Activated T-cell treated with anti-CD3 and anti-CD28 coated beads for 24 hours (primary cell): ENCODE measurements at regions not wholly inside any gene's neighbourhood (a gene's known extent, or its start where the extent isn't known, plus 50 kb on each side); places are given as distances from the start of the nearest gene placed in this dataset.
"Not testable (repeated sequence)": the region's sequence is repeated elsewhere in the genome, so short reads cannot be mapped to it uniquely, and the experiment has no call there.

ENCODE experiments used
- DNase-seq: peaks from one replicate; pipeline ENCODE4 v3.0.0-alpha.2; 2020; ENCODE audit warnings: low read depth

DNA sequence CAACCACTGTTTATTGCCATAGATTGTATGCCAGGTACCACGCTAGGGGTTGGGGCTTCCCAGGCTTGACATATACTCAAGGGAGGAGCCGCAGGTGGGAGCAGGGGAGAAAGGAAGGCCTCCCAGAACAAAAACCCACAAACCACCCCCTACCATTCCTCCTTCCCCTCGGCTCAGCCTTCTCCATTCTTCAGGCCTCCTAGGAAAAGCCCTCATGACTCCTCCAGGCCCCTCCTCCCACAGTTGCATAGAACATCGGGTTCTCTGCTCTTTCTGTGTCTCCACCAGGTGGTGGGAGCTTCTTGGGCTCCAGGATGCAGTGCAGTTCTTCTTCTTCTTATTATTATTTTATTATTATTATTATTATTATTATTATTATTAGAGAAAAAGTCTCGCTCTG lies 80.3 kb downstream of the ZFP36L2 start:
- no peak for DNase-seq

DNA sequence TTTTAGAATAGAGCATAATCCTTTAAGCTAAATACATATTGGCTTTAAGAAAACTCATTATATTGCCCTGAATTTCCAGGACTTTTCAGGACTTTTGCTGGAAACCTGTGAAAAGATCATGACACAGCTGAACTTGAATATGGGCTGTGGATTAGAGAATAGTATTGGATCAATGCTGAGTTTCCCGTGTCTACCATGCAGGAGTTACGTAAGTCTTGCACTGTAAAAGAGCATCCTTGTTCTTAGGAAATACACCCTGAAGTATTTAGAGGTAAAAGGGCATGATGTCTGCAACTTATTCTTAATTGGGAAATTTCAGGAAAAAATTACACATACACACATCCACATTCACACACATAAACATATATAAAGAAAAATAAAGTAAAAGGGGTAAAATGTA lies 82.1 kb downstream of the ZFP36L2 start:
- no peak for DNase-seq

DNA sequence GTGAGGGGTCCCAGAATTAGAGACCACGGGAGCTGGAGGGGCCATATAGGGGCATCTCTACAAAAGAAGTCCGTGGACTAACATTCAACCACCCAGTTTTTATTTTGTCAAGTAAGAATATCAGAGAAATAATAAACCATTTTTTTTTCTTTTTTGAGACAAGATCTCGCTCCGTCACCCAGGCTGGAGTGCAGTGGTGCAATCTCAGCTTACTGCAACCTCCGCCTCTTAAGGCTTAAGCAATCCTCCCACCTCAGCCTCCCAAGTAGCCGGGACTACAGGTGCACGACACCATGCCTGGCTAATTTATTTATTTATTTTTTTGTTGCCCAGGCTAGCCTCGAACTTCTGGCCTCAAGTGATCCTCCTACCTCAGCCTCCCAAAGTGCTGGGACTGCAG lies 82.7 kb downstream of the ZFP36L2 start:
- no peak for DNase-seq

DNA sequence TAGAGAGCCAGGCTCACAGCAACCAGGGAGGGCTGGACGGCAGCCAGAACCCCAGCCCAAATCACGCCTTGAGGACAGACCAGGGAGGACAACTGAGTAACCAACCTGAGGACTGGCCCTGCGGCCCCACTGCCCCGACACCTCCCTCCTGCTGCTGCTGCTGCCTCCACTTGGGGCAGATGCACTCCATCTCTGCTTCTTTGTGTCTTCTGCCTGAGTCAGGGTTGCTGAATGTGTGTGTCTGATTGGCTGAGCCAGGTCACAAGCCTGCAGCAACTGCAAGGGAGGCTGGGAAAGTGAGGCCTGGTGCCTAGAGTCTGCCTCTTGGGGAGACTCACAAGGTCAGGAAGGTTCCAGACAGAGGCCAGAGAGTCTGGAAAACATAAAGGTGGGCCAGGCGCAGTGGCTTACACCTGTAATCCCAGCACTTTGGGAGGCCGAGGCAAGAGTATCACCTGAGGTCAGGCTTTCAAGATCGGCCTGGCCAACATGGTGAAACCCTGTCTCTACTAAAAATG lies 83.4 kb downstream of the ZFP36L2 start:
- no peak for DNase-seq

DNA sequence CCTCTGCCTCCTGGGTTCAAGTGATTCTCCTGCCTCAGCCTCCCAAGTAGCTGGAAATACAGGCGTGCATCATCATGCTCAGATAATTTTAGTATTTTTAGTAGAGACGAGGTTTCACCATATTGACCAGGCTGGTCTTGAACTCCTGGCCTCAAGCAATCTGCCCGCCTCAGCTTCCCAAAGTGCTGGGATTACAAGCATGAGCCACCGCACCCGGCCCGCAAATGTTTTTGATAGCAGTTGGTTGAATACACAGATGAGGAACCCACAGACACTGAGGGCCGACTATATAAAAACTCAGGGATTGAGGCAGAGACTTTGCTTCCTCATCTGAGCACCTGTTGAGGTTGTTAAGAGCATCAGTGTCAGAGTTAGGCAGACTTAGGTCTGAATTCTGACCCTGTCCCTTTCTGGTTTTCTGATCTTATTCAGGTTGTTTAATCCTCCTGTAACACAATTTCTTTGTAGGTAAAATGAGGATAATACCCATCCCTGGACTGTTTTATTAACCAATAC lies 84.7 kb downstream of the ZFP36L2 start:
- not testable (repeated sequence) for DNase-seq

DNA sequence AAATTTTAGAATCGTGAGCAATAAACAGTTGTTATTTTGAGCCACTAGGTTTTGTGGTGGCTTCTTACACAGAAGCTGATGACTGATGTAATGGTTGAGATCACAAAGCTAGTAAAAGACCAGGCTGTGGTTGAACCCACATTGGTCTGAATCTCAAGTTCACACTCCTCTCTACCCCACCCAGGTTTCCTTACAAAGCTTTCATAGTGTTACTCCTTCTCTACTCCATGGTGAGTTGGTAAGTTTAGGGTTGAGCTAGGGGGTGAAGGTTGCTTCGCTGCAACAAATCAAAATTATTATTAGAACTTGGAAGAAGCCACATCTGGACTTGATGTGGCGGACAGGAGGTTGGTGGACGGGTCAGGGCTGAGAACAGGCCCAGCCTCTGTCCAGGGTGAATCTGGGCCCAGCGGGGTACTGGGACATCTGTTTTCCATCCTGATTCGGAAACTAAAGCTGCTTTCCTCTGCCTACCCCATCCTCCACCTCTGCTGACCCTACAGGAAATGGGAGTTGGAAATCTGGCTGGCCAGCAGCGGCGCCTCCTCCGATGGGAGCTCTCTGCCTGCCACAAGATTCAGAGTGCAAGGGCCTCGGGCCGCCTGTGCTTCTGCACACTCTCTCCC lies 86.3 kb downstream of the ZFP36L2 start:
- DNase-seq: no peak

DNA sequence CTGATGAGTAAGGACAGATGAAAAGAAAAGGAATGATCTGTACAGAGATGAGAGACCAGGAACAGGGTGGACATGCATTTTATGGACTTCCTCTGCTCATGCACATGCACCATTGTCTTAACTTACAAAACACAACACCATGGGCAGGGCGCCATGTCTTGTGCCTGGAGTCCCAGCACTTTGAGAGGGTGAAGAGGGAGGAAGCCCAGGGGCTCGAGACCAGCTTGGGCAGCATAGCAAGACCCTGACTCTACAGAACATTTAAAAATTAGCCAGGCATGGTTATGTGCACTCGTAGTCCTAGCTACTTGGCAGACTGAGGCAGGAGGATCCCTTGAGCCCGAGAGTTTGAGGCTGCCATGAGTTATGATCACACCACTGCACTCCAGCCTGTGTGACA lies 86.9 kb downstream of the ZFP36L2 start:
- no peak for DNase-seq

DNA sequence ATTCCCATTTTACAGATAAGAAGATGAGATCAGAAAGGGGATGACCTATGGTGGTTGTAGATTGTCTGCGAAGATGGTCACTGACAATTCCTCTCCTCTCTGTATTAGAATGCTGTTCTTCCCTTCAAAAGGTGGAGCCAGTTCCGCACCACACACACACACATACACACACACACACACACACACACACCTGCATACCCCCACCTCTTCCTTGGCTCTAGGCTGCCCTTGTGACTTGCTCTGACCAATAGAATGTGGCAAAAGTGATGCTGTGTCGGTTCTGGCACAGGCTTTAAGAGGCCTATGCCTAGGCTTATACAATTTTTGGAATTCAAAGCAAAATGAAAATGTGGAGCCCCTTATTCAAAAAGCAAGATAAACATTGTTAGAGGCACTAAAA lies 88.0 kb downstream of the ZFP36L2 start:
- no peak for DNase-seq

DNA sequence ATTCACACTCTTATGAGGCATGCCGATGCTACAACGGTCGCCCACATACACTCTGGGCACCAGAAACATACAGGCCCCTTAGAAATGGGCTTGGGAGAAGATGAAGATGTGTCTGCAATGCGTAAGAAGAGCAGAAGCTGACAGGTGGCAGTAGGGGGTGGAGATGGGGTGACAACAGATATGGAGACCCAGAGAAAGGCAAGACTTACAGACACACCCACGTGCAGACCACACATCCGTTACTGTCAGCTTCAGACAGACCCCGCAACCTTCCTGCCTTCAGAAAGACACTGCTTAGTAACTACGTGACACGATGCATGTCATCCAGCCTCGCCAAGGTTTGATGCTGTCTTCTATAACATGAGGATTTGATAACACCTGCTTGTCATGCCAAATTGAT lies 89.5 kb downstream of the ZFP36L2 start:
- peak; percentile 64 for DNase-seq

DNA sequence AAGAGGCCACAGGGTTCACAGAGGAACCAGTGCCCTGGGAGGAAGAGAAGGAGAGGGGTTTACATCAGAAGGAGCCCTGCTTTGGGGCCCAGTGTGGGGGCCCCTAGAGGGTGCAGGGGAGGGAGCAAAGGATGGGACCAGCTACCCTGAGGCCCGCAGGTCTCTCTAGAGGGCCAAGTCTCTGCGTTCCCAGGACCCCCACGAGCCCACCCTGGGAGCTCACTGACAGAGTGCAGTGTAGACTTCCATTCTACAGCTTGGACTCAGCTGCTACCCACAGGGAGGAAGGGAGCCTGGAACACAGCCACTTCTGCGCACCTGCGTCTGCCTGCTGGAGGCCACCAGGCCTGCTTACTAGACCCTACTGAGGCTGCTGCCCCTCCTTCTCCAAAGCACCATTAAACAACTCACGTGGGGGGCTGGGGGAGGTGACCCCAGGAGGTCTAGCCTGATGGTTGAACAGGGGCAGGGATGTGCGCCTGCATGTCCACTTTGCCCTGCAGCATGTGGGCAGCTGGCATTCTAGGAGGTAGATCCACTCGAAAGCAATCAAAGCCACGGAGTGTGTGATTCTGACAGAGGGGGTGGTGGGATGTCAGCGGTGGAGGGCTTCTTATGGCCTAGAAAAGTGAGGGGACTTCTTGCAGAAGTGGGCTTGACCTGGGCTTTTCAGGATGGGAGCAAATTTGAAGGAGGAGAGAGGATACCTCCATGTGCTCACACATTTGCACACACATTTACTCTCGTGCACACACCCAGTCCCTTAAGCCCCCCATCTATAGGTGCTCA lies 90.2 kb downstream of the ZFP36L2 start:
- DNase-seq: no peak

DNA sequence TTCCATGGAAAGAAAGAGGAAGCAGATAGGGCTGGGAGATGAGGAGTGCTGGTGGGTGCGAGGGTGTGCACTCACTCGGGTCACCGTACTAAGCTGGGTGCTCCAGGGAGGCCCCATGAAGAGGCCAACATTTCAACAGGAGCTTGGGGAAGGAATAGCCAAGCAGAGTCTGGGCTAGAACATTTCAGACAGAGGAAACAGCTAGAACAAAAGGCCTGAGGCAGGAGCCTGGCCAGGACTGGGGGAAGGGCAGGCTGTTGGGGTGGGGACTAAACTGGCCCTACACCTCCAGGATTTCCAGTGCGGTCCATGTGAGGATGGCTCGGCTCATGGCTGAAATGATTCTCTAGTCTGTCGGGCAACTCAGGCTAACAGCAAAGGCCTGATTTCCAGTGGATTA lies 90.8 kb downstream of the ZFP36L2 start:
- DNase-seq: no peak

DNA sequence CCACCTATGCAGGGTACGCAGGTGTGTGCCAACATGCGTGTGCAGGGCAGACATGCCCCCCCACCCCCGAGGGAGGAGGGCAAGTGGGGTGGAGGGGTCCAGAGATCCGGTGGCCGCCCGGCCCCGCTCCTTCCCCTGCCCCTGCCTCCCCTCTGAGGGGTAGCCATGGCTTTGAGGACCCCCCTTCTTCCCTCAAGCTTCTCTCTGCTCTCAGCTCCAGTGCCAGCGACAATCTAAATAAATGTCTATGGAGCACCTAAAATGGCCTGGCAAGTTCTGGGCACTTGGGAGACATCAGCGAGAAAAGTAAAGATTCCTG lies 91.9 kb downstream of the ZFP36L2 start:
- DNase-seq: no peak

DNA sequence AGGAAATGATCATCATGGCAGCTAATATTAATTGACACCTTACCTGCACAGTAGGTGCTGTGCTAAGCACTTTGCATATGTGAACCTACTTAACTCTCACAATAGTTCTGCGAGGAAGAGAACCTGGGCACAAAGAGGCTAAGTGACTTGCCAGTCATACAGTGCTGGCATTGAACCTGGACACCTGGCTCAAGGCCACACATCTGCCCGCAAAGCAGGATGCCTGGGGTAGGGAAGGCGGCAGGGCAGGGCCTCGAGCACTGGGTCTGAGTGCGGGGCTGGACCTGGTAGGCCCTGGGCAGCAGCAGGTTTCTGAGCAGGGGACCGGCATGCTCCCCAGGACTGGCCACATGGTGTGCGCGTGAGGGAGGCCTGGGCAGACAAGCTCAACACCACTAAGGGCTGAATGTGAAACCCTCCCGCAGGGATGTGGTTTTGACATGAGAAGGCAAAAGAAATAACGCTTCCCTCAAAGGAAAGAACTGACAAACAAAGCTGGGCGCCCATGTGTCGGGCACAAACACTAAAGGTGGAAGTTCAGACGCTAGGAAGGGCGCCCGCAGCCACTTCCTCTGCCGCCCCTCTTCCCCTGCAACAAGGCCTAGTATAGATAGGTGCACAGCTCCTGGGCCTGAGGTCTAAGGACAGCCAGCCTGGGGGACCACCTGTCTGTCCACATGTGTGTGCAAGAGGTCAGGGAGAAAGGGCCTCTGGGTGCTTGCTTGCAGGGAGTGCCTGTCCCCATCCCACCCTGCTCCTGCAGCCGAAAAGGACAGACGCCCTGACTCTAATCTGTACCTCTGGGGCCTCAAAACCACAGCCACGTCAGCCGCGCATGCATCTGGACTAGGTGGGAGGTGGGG lies 92.5 kb downstream of the ZFP36L2 start:
- peak; percentile 60 for DNase-seq

DNA sequence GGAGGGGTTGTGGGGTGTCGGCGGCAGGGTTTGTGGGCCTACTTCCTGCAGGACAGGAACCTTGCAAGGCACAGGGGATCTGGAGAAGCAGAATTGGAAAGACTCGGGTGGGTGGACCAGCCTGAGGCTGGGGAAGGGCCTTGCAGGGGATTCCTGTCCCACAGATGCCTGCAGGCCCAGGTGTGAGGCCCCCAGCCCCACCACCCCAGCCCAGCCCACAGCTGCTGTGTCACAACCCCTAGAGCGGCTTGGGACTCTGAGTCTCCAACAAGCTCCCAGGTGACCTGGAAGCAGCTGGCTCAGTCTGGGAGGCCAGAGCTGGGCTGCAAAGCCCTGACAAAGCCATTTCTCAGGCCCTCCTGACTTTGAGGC lies 93.1 kb downstream of the ZFP36L2 start:
- no peak for DNase-seq

DNA sequence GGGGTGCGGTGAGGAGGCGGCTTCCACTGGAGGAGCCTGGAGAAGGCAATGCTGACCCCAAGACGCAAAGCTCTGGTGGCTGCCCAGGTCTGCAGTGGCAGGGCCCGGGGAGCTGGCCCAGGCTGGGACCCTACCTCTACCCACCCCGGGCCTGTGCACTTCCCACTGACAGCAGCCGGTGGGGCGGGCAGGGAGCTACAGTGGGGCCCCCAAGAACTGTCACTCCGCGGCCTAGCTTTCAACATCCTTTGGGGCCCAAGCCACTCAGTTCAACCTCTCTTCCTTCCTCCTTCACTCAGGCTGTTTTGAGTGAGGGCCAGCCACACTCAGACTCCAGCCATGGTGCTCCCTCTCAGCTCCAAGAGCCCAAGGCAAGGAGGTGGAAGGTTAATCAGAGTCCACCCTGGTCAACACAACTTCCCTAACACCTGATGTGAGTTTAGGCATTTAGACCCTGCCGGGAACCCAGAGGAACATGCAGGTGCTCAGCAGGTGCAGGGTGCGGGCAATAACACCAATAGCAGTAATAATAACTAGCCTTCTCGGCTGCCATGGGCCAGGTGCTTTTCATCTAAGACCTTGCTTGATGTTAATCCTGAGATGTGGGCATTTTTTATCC lies 93.6 kb downstream of the ZFP36L2 start:
- DNase-seq: no peak

DNA sequence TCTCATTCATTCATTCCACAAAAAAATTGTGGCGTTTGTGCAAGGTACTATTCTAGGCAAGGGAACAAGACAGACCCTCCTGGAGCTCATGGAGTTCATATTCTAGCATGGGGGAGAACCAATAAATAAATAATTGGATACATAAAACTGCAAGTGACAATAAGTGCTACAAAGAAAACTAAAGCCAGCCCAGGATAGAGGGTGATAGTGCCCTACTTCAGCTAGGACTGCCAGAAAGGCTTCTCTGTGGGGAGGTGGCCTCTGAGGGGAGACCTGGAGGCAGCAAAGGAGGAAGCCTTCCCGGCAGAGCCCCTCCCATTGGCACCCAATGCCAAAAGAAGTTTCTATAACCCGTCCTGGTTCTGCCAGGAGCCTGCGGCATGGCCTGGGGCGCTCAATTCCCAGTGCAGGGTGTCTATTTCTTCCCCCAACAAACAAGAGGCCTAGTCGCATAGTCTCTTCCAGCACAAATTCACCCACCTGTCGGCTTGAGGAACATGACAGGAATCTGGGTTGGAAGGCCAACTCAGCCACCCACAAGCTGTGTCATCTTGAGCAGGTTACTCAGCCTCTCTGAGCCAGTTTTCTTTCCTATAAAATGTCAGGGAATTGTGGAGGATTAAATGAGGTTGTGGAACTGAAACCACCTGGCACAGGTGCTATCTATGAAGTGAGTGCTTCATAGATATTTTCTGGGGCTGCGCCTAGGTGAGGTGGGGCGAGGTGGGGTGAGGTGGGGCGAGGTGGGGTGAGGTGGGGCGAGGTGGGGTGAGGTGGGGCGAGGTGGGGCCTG lies 94.3 kb downstream of the ZFP36L2 start:
- DNase-seq: no peak

DNA sequence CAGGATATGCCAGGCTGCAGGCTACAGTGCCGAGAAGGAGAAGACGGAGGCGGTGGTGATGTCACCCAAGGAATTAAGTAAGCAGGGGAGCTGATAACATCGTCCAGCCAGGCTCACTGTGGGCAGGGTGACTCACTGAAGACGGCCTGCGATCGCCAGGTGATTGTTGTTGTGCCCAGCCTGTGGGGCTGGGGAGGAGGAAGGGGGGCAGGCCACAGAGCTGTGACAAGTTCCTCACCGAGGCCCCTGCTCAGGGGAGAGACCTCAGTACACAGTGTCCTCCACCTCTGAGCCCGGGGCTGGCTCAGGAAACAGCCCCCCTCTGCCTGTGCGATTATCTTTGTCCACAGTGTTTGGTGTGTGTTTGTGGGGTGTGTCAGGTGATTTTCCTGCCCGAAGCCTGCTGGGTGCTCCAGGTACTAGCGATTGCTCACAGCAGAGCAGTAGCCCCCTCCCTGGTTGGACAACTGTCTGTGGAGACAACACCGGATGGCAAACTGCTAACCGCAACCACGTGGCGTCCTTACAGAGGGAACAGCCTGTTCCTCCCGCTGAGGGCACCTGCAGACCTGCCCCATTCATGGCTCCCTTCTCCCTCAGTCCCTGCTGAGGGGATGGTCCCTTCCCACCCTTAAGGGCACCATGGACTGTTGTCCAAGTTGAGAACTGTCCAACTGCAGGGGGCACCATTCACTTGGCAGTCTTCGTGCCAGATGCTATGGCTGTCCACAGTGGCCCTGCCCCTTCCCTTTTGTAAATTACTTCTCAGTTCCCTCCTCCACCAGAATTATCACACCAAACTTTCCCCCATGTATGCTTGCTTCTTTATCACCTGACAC lies 95.1 kb downstream of the ZFP36L2 start:
- peak; percentile 61 for DNase-seq

DNA sequence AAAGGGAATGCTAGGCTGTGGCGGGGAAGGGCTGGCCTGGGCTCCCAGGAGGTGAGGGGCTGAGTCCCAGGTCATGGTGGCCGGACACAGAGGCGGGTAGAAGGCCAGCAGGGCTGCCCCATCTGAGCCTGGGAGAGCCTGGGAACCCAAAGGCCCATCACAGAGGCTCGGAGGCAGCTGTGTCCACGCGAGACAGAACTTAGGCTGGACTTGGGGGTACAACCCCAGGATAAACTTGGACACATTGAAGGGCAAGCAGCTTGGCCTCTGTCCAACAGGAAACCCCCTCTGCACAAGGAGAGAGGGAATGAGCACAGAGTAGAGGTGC lies 95.9 kb downstream of the ZFP36L2 start:
- DNase-seq: no peak

DNA sequence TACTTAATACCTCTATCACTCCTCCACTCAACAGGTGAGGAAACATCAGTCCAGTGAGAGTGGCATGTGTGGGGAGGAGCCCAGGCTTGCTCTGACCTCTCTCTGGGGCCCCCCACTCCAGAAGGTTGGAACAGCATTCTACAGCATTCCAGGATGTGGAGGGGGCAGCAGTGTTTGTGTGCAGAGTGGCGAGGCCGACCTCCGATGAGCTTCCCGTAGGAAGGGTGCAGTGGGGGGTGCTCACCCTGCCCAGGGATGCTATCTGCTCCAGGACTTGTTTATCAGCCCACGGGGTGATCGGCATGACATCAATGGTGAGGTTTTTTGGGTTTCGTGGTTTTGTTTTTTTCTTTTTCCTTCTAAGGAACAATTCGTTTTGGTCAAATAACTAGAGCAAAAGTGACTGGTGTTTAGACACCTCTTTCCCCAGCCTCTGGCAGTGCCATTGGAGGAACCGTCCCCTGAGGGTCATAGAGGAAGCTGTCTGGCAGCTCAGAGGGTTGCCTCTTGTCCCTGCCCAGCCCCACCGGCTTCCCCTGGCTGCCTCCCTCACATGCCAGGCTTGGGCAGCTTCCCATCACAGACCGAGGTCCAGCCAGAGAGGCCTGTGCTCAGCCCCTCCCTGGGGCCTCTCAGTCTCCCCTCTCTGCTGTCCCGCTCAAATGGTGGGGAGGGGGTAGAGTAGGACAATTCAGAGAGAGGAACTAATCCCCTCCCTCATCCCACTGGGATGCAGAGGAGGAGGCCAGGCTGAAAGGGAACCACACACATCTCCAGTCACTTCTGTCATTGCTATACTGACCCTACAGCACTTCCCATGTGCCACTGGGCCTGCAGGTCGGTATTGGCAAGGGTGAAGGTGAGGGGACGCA lies 96.5 kb downstream of the ZFP36L2 start:
- no peak for DNase-seq

DNA sequence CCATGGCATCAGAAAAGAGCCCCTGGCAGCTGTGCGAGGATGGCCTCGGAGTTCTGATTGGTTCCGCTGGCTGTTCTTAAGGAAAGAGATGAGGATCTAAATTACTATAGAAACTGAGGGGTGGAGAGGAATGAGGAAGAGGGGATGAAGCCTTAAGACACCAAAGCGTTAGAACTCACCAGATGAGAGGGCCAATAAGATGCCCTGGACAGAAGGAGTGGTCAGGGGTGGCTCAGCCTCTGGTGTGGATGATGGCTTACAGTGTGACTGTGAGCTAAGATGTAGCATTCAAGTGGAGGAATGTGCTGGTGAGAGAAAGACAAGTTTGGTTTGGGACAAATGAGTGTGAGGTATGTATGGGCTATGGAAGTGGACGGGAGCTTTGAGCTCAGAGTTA lies 97.8 kb downstream of the ZFP36L2 start:
- no peak for DNase-seq
